ENCODE measurements at regions not wholly inside any gene's neighbourhood (a gene's known extent, or its start where the extent isn't known, plus 50 kb on each side); places are given as distances from the start of the nearest gene placed in this dataset.

GRCh38 chr10:4183761-4184261, 398.8 kb upstream of the KLF6 start:
- ATAC-seq (ENCODE audit: low read depth) (no peak), DNase-seq (no peak)
- Histone ChIP-seq H3K4me2 (replicated peaks; ENCODE audit: low read depth, low read length, poor library complexity, severe bottlenecking) (no peak overlapping the region), H3K9ac (ENCODE audit: low read length) (no peak overlapping the region), H3K27me3 (replicated peaks in 1 of 4; ENCODE audit: control extremely low read depth in 1 of 4, control insufficient read depth in 3 of 4, insufficient read depth in 4 of 4, low read length in 3 of 4) (no peaks in the 10 kb centered on the region), H3K79me2 (ENCODE audit: control insufficient read depth, insufficient read depth, low read length) (no peaks in the 10 kb centered on the region), H3K36me3 (replicated peaks in 1 of 2; ENCODE audit: control extremely low read depth in 1 of 2, control insufficient read depth in 1 of 2, extremely low read depth in 1 of 2, insufficient read depth in 2 of 2, low read length in 1 of 2) (no peaks in the 10 kb centered on the region), H3K4me3 (ENCODE audit: control extremely low read depth in 1 of 5, extremely low read depth in 1 of 5, insufficient read depth in 1 of 5, low read depth in 2 of 5, low read length in 4 of 5) (no peak overlapping the region), H2AFZ (ENCODE audit: insufficient read depth, low read depth, low read length, poor library complexity, severe bottlenecking) (no peak overlapping the region), H3K27ac (ENCODE audit: low read length in 2 of 2) (no peak overlapping the region), H3K4me1 (ENCODE audit: control insufficient read depth in 2 of 2, insufficient read depth in 2 of 2, low read length in 2 of 2) (peaks cover 3 to 8% of the 10 kb centered on the region in 2 donors), H4K20me1 (ENCODE audit: control insufficient read depth, insufficient read depth, low read length, poor library complexity, severe bottlenecking) (no peaks in the 10 kb centered on the region), H3K9me3 (ENCODE audit: control extremely low read depth in 1 of 3, control insufficient read depth in 2 of 3, insufficient read depth in 1 of 3, low read length in 2 of 3) (peaks cover 0 to 3% (median 0%) of the 10 kb centered on the region in 3 donors)
- no CpG with 5 or more reads among the region's 3 CpGs for WGBS (ENCODE audit: insufficient coverage)
- TF ChIP-seq EZH2 (IDR thresholded peaks at IDR 0.05; ENCODE audit: borderline replicate concordance, insufficient read depth, low read depth, low read length, poor library complexity, severe bottlenecking) (no peak), CTCF (IDR thresholded peaks at IDR 0.05) (no peak)
- POLR2A ChIA-PET, result no interaction called here
- H3K4me1 Mint-ChIP-seq, result peaks cover 18% of the 10 kb centered on the region
- no peaks in the 10 kb centered on the region for H3K9me3 Mint-ChIP-seq (ENCODE audit: insufficient read depth)
- no peak overlapping the region for H3K4me3 Mint-ChIP-seq
- intact Hi-C loops (cut with micrococcal nuclease), result loop anchor here (10.0 kb wide), 1 partner anchor 49 kb away; no protein-coding TSS in a partner anchor
- CTCF ChIA-PET, result no interaction called here
- no peak overlapping the region for H3K27ac Mint-ChIP-seq
- no peaks in the 10 kb centered on the region for H3K27me3 Mint-ChIP-seq

DNA sequence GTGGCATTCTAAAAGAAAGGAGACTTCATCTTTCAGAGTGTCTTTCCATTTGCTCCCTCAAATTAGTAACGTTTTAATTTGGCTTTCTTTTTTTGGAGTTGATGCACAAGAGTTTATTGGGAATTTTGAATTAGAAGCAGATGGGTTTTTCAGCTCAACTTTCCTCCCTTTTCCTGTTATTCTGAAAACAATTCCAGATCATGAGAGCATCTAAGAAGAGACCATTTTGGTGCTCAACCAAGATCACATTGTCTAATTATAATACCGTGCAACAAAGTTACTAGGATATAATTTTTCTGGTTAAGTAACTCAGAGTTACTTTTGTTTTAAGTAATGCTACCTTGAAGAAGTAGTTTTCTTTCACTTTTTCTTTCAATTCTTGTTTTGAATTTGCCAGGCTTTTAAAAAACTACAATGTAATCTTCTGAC, 396.6 kb upstream of the KLF6 start:
- Histone ChIP-seq H3K27me3 (replicated peaks in 1 of 4; ENCODE audit: control extremely low read depth in 1 of 4, control insufficient read depth in 3 of 4, insufficient read depth in 4 of 4, low read length in 3 of 4) (no peaks in the 10 kb centered on the region), H3K9me3 (ENCODE audit: control extremely low read depth in 1 of 3, control insufficient read depth in 2 of 3, insufficient read depth in 1 of 3, low read length in 2 of 3) (no peaks in the 10 kb centered on the region), H3K4me3 (ENCODE audit: control extremely low read depth in 1 of 5, extremely low read depth in 1 of 5, insufficient read depth in 1 of 5, low read depth in 2 of 5, low read length in 4 of 5) (no peak overlapping the region), H3K4me1 (ENCODE audit: control insufficient read depth in 2 of 2, insufficient read depth in 2 of 2, low read length in 2 of 2) (peaks cover 5 to 12% of the 10 kb centered on the region in 2 donors), H3K36me3 (replicated peaks in 1 of 2; ENCODE audit: control extremely low read depth in 1 of 2, control insufficient read depth in 1 of 2, extremely low read depth in 1 of 2, insufficient read depth in 2 of 2, low read length in 1 of 2) (no peaks in the 10 kb centered on the region), H3K79me2 (ENCODE audit: control insufficient read depth, insufficient read depth, low read length) (no peaks in the 10 kb centered on the region), H2AFZ (ENCODE audit: insufficient read depth, low read depth, low read length, poor library complexity, severe bottlenecking) (no peak overlapping the region), H3K4me2 (replicated peaks; ENCODE audit: low read depth, low read length, poor library complexity, severe bottlenecking) (no peak overlapping the region), H3K9ac (ENCODE audit: low read length) (no peak overlapping the region), H4K20me1 (ENCODE audit: control insufficient read depth, insufficient read depth, low read length, poor library complexity, severe bottlenecking) (no peaks in the 10 kb centered on the region), H3K27ac (ENCODE audit: low read length in 2 of 2) (no peak overlapping the region)
- ATAC-seq (ENCODE audit: low read depth), result no peak
- ChIA-PET POLR2A (no interaction called here), CTCF (no interaction called here)
- Mint-ChIP-seq H3K4me1 (peaks cover 19% of the 10 kb centered on the region), H3K27me3 (no peaks in the 10 kb centered on the region), H3K4me3 (no peak overlapping the region), H3K9me3 (ENCODE audit: insufficient read depth) (no peaks in the 10 kb centered on the region), H3K27ac (no peak overlapping the region)
- intact Hi-C loops (cut with micrococcal nuclease), result loop anchor here (10.0 kb wide), 1 partner anchor 47 kb away; no protein-coding TSS in a partner anchor
- no peak for TF ChIP-seq CTCF (IDR thresholded peaks at IDR 0.05)
- TF ChIP-seq EZH2 (IDR thresholded peaks at IDR 0.05; ENCODE audit: borderline replicate concordance, insufficient read depth, low read depth, low read length, poor library complexity, severe bottlenecking), result no peak
- DNase-seq, result no peak
- no CpG with 5 or more reads among the region's 2 CpGs for WGBS (ENCODE audit: insufficient coverage)

All from B cell (primary cell).